WTC11 (cell line): ENCODE measurements at regions not wholly inside any gene's neighbourhood (a gene's known extent, or its start where the extent isn't known, plus 50 kb on each side); places are given as distances from the start of the nearest gene placed in this dataset.
A peak's percentile ranks its signal among the peaks of the same experiment; 100 is the strongest.

Source experiments
- ATAC-seq: fragments of 200-7000 bp; cut with Tn5 transposase; 2 replicates; pipeline ENCODE4 v1.10.0; 2021; ENCODE audit warnings: mild to moderate bottlenecking, moderate library complexity
- CTCF ChIA-PET: fragments of 300-600 bp; sonication (Branson Sonifier 250); formaldehyde crosslinking; loops from one replicate; lab custom pipeline; 2021; ENCODE audit warnings: antibody characterized with exemption; lab: Charles Lee
- POLR2A ChIA-PET: fragments of 350-600 bp; sonication (Branson Sonifier 250); formaldehyde crosslinking; loops from one replicate; lab custom pipeline; 2021; ENCODE audit warnings: antibody characterized with exemption; lab: Charles Lee
- DNase-seq: peaks from one replicate; pipeline ENCODE4 v3.0.0; 2021; ENCODE audit warnings: low spot score
- H3K27ac Mint-ChIP-seq: 2 replicates; pipeline ENCODE4 v1.8.0; 2021; ENCODE audit warnings: mixed read lengths
- H3K27me3 Mint-ChIP-seq: 2 replicates; pipeline ENCODE4 v1.8.0; 2021; ENCODE audit warnings: low read depth, mild to moderate bottlenecking, moderate library complexity, mixed read lengths
- H3K36me3 Mint-ChIP-seq: 2 replicates; pipeline ENCODE4 v1.8.0; 2021; ENCODE audit warnings: mixed read lengths
- H3K4me1 Mint-ChIP-seq: 2 replicates; pipeline ENCODE4 v1.8.0; 2022; ENCODE audit warnings: mixed read lengths
- H3K4me3 Mint-ChIP-seq: 2 replicates; pipeline ENCODE4 v1.8.0; 2021; ENCODE audit warnings: mild to moderate bottlenecking, moderate library complexity, mixed read lengths
- H3K9me3 Mint-ChIP-seq: 2 replicates; pipeline ENCODE4 v1.8.0; 2021; ENCODE audit warnings: mixed read lengths
- AFF4 ChIP-seq: sonication (generic); formaldehyde crosslinking; IDR thresholded peaks from 2 replicates; pipeline ENCODE4 v1.8.1; 2023; ENCODE audit warnings: mild to moderate bottlenecking, missing genetic modification reagents, borderline replicate concordance
- ATF1 ChIP-seq: sonication (generic); formaldehyde crosslinking; IDR thresholded peaks from 2 replicates; pipeline ENCODE4 v1.8.1; 2023; ENCODE audit warnings: mild to moderate bottlenecking, moderate library complexity, missing genetic modification reagents
- CTCF ChIP-seq: fragments of 200-600 bp; IDR thresholded peaks from 2 replicates; pipeline ENCODE4 v1.8.0; 2022; ENCODE audit warnings: antibody characterized with exemption
- ETV6 ChIP-seq: sonication (generic); formaldehyde crosslinking; IDR thresholded peaks from 2 replicates; pipeline ENCODE4 v1.8.1; 2022; ENCODE audit warnings: mild to moderate bottlenecking, missing genetic modification reagents
- NFATC4 ChIP-seq: fragments of 250-450 bp; sonication (Bioruptor Pico); IDR thresholded peaks from 2 replicates; pipeline ENCODE4 v1.9.0; 2021; ENCODE audit warnings: mild to moderate bottlenecking
- NFE2L1 ChIP-seq: sonication (generic); formaldehyde crosslinking; IDR thresholded peaks from 2 replicates; pipeline ENCODE4 v1.8.1; 2023; ENCODE audit warnings: missing genetic modification reagents
- NFYB ChIP-seq: sonication (generic); formaldehyde crosslinking; conservative IDR thresholded peaks from 2 replicates; pipeline ENCODE4 v1.8.0; 2022; ENCODE audit warnings: low read depth, missing genetic modification reagents
- OVOL2 ChIP-seq: fragments of 250-450 bp; sonication (Bioruptor Pico); IDR thresholded peaks from 2 replicates; pipeline ENCODE4 v1.9.0; 2021; ENCODE audit warnings: mild to moderate bottlenecking, borderline replicate concordance
- PRDM15 ChIP-seq: sonication (generic); formaldehyde crosslinking; IDR thresholded peaks from 2 replicates; pipeline ENCODE4 v1.8.0; 2022; ENCODE audit warnings: missing genetic modification reagents
- PREB ChIP-seq: sonication (generic); formaldehyde crosslinking; IDR thresholded peaks from 2 replicates; pipeline ENCODE4 v1.8.1; 2022; ENCODE audit warnings: mild to moderate bottlenecking, missing genetic modification reagents, moderate library complexity, borderline replicate concordance
- PRRX2 ChIP-seq: fragments of 250-450 bp; sonication (Bioruptor Pico); IDR thresholded peaks from 2 replicates; pipeline ENCODE4 v1.8.0; 2021; ENCODE audit warnings: mild to moderate bottlenecking
- SMAD4 ChIP-seq: sonication (generic); formaldehyde crosslinking; IDR thresholded peaks from 2 replicates; pipeline ENCODE4 v1.8.0; 2022; ENCODE audit warnings: mild to moderate bottlenecking, missing genetic modification reagents
- TP53 ChIP-seq: sonication (generic); formaldehyde crosslinking; IDR thresholded peaks from 2 replicates; pipeline ENCODE4 v1.8.1; 2023; ENCODE audit warnings: mild to moderate bottlenecking, missing genetic modification reagents
- ZNF263 ChIP-seq: sonication (generic); formaldehyde crosslinking; IDR thresholded peaks from 2 replicates; pipeline ENCODE4 v1.8.1; 2022; ENCODE audit warnings: low read depth, mild to moderate bottlenecking, moderate library complexity, missing genetic modification reagents
- ZNF423 ChIP-seq: fragments of 250-450 bp; sonication (Bioruptor Pico); IDR thresholded peaks from 2 replicates; pipeline ENCODE4 v2.1.2; 2022; ENCODE audit warnings: mild to moderate bottlenecking, moderate library complexity
- ZSCAN18 ChIP-seq: fragments of 250-450 bp; sonication (Bioruptor Pico); IDR thresholded peaks from 2 replicates; pipeline ENCODE4 v2.1.2; 2022; ENCODE audit warnings: mild to moderate bottlenecking, moderate library complexity
- TF ChIP-seq, protein P1 (sequence below): sonication (generic); formaldehyde crosslinking; IDR thresholded peaks from 2 replicates; pipeline ENCODE4 v1.8.0; 2023; ENCODE audit warnings: mild to moderate bottlenecking, missing genetic modification reagents
- TF ChIP-seq, protein P2 (sequence below): sonication (generic); formaldehyde crosslinking; conservative IDR thresholded peaks from 2 replicates; pipeline ENCODE4 v1.8.1; 2022; ENCODE audit warnings: mild to moderate bottlenecking, missing genetic modification reagents

DNA sequence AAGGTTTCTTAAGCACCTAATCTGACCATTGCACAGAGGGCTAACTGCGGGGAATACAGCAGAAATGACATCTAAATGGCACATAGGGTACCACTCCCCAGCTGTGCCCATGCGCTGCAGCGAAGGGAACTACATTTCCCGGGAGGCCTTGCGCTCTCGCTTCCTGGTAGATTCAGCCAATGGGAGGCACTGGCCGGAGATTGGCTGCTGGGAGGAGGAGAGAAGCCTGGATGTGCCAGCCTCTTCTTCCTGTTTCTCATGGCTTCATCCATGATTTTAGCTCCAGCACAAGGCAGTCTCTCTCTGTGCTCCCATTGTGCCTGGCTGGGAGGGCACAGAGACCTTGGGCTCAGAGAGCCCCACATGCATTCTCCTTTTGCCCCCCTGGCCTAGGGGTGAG is 101.7 kb upstream of the FOXA2 start:
- Mint-ChIP-seq H3K4me3 (no peak overlapping the region), H3K27me3 (peaks cover 23% of the 10 kb centered on the region), H3K36me3 (peaks cover 5% of the 10 kb centered on the region; the same call in 1 of the 2 replicates)
- DNase-seq (peak; percentile 69), ATAC-seq (peak; percentile 84)
- POLR2A ChIA-PET, result interaction anchor here (0.6 kb wide), 2 partner anchors 23 to 268 kb away, joined by 3 to 8 read pairs; no protein-coding TSS in a partner anchor
- TF ChIP-seq ETV6 (CRISPR knock-in tag), result 0 out of 2 replicates have a peak, but pooled peaks have one; percentile 18
- TF ChIP-seq ATF1, result no peak
- TF ChIP-seq AFF4, result no peak
- TF ChIP-seq NFYB (CRISPR knock-in tag), result peak; percentile 87
- TF ChIP-seq, all 79 proteins: peak for 2
- no peak overlapping the region for H3K27ac Mint-ChIP-seq
- peaks cover 18% of the 10 kb centered on the region for H3K4me1 Mint-ChIP-seq
- H3K9me3 Mint-ChIP-seq, result peaks cover 25% of the 10 kb centered on the region
- CTCF ChIA-PET, result interaction anchor here (1.0 to 6.4 kb wide), 9 partner anchors 96 to 655 kb away, joined by 3 to 75 read pairs (median 4); no protein-coding TSS in a partner anchor

DNA sequence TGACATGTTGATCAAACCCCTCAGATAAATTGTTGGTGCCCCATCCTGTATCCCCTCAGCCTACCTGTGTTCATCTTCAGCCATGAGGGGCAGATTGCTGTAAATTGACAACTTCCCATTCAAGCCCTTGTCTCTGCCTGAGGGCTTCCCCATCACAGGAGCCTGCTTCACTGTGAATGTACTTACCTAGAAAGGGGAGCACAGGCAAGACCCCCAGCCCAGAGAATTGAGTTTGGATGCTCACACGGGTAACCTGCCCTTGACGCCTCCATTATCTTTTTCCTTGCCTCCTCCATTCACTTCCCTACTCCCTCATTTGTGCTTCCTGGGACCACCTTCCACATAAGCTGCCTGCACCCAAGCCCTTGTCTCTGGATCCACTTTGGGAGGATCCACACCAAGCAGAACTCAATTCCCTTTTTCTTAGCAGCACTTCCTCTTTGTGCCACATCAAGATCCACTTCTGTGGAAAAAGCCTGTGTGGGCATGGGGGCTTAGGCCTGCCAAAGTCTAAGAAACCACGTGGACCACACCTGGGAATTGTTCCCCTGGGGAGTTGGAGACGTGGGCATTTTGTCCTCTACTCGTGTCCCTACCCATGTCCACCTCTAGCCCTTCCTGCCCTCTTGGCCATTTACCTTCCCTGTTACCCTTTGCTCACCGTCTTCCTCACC is 103.4 kb upstream of the FOXA2 start:
- H3K27me3 Mint-ChIP-seq, result peaks cover 23% of the 10 kb centered on the region
- H3K36me3 Mint-ChIP-seq, result peaks cover 5% of the 10 kb centered on the region; the same call in 1 of the 2 replicates
- CTCF ChIA-PET, result no interaction called here
- no peak overlapping the region for H3K4me3 Mint-ChIP-seq
- ATAC-seq (no peak), DNase-seq (no peak)
- peaks cover 25% of the 10 kb centered on the region for H3K9me3 Mint-ChIP-seq
- POLR2A ChIA-PET, result no interaction called here
- TF ChIP-seq TP53 (CRISPR knock-in tag) (no peak), PREB (CRISPR knock-in tag) (no peak), ZNF423 (CRISPR knock-in tag) (no peak), PRRX2 (CRISPR knock-in tag) (no peak), OVOL2 (no peak), CTCF (no peak), ATF1 (no peak), NFATC4 (no peak), NFE2L1 (no peak), PRDM15 (CRISPR knock-in tag) (no peak), SMAD4 (no peak), ZNF263 (CRISPR knock-in tag) (no peak), ZSCAN18 (CRISPR knock-in tag) (no peak)
- TF ChIP-seq, protein P1, sequence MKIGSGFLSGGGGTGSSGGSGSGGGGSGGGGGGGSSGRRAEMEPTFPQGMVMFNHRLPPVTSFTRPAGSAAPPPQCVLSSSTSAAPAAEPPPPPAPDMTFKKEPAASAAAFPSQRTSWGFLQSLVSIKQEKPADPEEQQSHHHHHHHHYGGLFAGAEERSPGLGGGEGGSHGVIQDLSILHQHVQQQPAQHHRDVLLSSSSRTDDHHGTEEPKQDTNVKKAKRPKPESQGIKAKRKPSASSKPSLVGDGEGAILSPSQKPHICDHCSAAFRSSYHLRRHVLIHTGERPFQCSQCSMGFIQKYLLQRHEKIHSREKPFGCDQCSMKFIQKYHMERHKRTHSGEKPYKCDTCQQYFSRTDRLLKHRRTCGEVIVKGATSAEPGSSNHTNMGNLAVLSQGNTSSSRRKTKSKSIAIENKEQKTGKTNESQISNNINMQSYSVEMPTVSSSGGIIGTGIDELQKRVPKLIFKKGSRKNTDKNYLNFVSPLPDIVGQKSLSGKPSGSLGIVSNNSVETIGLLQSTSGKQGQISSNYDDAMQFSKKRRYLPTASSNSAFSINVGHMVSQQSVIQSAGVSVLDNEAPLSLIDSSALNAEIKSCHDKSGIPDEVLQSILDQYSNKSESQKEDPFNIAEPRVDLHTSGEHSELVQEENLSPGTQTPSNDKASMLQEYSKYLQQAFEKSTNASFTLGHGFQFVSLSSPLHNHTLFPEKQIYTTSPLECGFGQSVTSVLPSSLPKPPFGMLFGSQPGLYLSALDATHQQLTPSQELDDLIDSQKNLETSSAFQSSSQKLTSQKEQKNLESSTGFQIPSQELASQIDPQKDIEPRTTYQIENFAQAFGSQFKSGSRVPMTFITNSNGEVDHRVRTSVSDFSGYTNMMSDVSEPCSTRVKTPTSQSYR (CRISPR knock-in tag), result no peak
- TF ChIP-seq, protein P2, sequence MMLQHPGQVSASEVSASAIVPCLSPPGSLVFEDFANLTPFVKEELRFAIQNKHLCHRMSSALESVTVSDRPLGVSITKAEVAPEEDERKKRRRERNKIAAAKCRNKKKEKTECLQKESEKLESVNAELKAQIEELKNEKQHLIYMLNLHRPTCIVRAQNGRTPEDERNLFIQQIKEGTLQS (CRISPR knock-in tag), result no peak
- H3K4me1 Mint-ChIP-seq, result peaks cover 21% of the 10 kb centered on the region
- H3K27ac Mint-ChIP-seq, result no peak overlapping the region
